Neural cell (in vitro differentiated cells): ENCODE measurements at regions not wholly inside any gene's neighbourhood (a gene's known extent, or its start where the extent isn't known, plus 50 kb on each side); places are given as distances from the start of the nearest gene placed in this dataset.
"Not testable (repeated sequence)": the region's sequence is repeated elsewhere in the genome, so short reads cannot be mapped to it uniquely, and the experiment has no call there.

Experiments used
- H2AFZ ChIP-seq: fragments of 200-600, 300-800 bp; sonication (generic), shearing (Covaris generic); 2 replicates; pipeline ENCODE4 v1.6.0; 2014; ENCODE audit warnings: low read depth, mild to moderate bottlenecking, antibody characterized with exemption, low read length, moderate library complexity
- H3F3A ChIP-seq: fragments of 200-600 bp; shearing (Covaris generic); 2 replicates; pipeline ENCODE4 v1.6.1; 2016; ENCODE audit warnings: mild to moderate bottlenecking, moderate library complexity, mixed read lengths, antibody characterized with exemption, low read length; ENCODE audit not compliant: insufficient read depth, poor library complexity, severe bottlenecking
- H3K27ac ChIP-seq: fragments of 200-600, 300-800 bp; sonication (generic), shearing (Covaris generic); 2 replicates; pipeline ENCODE4 v1.5.1; 2014; ENCODE audit warnings: mild to moderate bottlenecking, low read length, moderate library complexity
- H3K27me3 ChIP-seq: fragments of 300-800, 200-600 bp; sonication (generic), shearing (Covaris generic); 2 replicates; pipeline ENCODE4 v1.6.0; 2014; ENCODE audit warnings: mild to moderate bottlenecking, low read depth, low read length, moderate library complexity; ENCODE audit not compliant: insufficient read depth
- H3K36me3 ChIP-seq: fragments of 300-800, 200-600 bp; sonication (generic), shearing (Covaris generic); 2 replicates; pipeline ENCODE4 v1.5.1; 2014; ENCODE audit warnings: mild to moderate bottlenecking, antibody characterized with exemption, low read length, moderate library complexity; ENCODE audit not compliant: insufficient read depth
- H3K4me2 ChIP-seq: fragments of 300-800, 200-600 bp; sonication (generic), shearing (Covaris generic); 2 replicates; pipeline ENCODE4 v1.6.0; 2014; ENCODE audit warnings: mild to moderate bottlenecking, low read length
- H3K4me3 ChIP-seq: fragments of 300-800, 200-600 bp; sonication (generic), shearing (Covaris generic); 2 replicates; pipeline ENCODE4 v1.5.1; 2014; ENCODE audit warnings: mild to moderate bottlenecking, low read length, moderate library complexity
- H3K79me2 ChIP-seq: fragments of 200-600 bp; shearing (Covaris generic); replicated peaks from 2 replicates; pipeline ENCODE4 v1.6.0; 2014; ENCODE audit warnings: mild to moderate bottlenecking, low read length, moderate library complexity; ENCODE audit not compliant: insufficient read depth
- H3K9ac ChIP-seq: fragments of 300-800, 200-600 bp; sonication (generic), shearing (Covaris generic); 2 replicates; pipeline ENCODE4 v1.6.1; 2016; ENCODE audit warnings: mild to moderate bottlenecking, low read length, mixed read lengths
- H3K9me2 ChIP-seq: fragments of 200-600 bp; shearing (Covaris generic); 2 replicates; pipeline ENCODE4 v1.6.1; 2016; ENCODE audit warnings: mild to moderate bottlenecking, low read length, mixed read lengths; ENCODE audit not compliant: insufficient read depth
- H3K9me3 ChIP-seq: fragments of 200-600, 300-800 bp; sonication (generic), shearing (Covaris generic); 2 replicates; pipeline ENCODE4 v1.6.1; 2016; ENCODE audit warnings: mild to moderate bottlenecking, mixed run types, low read length, moderate library complexity, mixed read lengths
- H4K20me1 ChIP-seq: fragments of 200-600 bp; shearing (Covaris generic); 2 replicates; pipeline ENCODE4 v1.6.1; 2016; ENCODE audit warnings: mild to moderate bottlenecking, mixed run types; ENCODE audit not compliant: insufficient read depth
- CTCF ChIP-seq: fragments of 450-650 bp; IDR thresholded peaks from 2 replicates; pipeline ENCODE4 v1.5.1; 2014; ENCODE audit warnings: antibody characterized with exemption, mild to moderate bottlenecking, moderate library complexity; ENCODE audit not compliant: poor library complexity, severe bottlenecking
- EP300 ChIP-seq: fragments of 450-650 bp; conservative IDR thresholded peaks from 2 replicates; pipeline ENCODE4 v1.6.1; 2014; ENCODE audit warnings: antibody characterized with exemption, mild to moderate bottlenecking, moderate library complexity; ENCODE audit not compliant: poor library complexity, severe bottlenecking
- EZH2 ChIP-seq: fragments of 200-600, 300-800 bp; shearing (Covaris generic), sonication (generic); IDR thresholded peaks from 2 replicates; pipeline ENCODE4 v1.6.1; 2014; ENCODE audit warnings: antibody characterized with exemption, low read length, borderline replicate concordance, mild to moderate bottlenecking; ENCODE audit not compliant: insufficient read depth, poor library complexity, severe bottlenecking
- MXI1 ChIP-seq: fragments of 450-650 bp; conservative IDR thresholded peaks from 2 replicates; pipeline ENCODE4 v1.6.1; 2014; ENCODE audit warnings: antibody characterized with exemption, mild to moderate bottlenecking; ENCODE audit not compliant: poor library complexity, severe bottlenecking
- POLR2AphosphoS5 ChIP-seq: IDR thresholded peaks from 2 replicates; pipeline ENCODE4 v1.6.1; 2012
- RAD21 ChIP-seq: fragments of 450-650 bp; conservative IDR thresholded peaks from 2 replicates; pipeline ENCODE4 v1.6.1; 2014; ENCODE audit warnings: antibody characterized with exemption, mild to moderate bottlenecking, moderate library complexity
- REST ChIP-seq: IDR thresholded peaks from 2 replicates; pipeline ENCODE4 v1.6.1; 2012; ENCODE audit warnings: borderline replicate concordance
- SMC3 ChIP-seq: fragments of 450-650 bp; conservative IDR thresholded peaks from 2 replicates; pipeline ENCODE4 v1.6.1; 2014; ENCODE audit warnings: antibody characterized with exemption, mild to moderate bottlenecking, moderate library complexity; ENCODE audit not compliant: poor library complexity
- TAF1 ChIP-seq: IDR thresholded peaks from 2 replicates; pipeline ENCODE4 v1.6.1; 2012; ENCODE audit warnings: low read depth

GRCh38 chr3:151675858-151676615, 57.7 kb upstream of the AADACL2 start:
- no peaks in the 10 kb centered on the region for H3F3A ChIP-seq
- no peak overlapping the region for H3K4me2 ChIP-seq
- no peaks in the 10 kb centered on the region for H3K27me3 ChIP-seq
- no peak overlapping the region for H3K4me3 ChIP-seq
- no peak overlapping the region for H2AFZ ChIP-seq
- no peaks in the 10 kb centered on the region for H3K36me3 ChIP-seq
- H3K79me2 ChIP-seq: no peaks in the 10 kb centered on the region
- no peak overlapping the region for H3K9ac ChIP-seq
- H3K9me3 ChIP-seq: no peaks in the 10 kb centered on the region
- H3K9me2 ChIP-seq: no peaks in the 10 kb centered on the region
- no peak overlapping the region for H3K27ac ChIP-seq
- H4K20me1 ChIP-seq: no peaks in the 10 kb centered on the region
- no peak for TF ChIP-seq SMC3
- no peak for TF ChIP-seq EZH2
- TF ChIP-seq POLR2AphosphoS5: no peak
- TF ChIP-seq EP300: no peak
- no peak for TF ChIP-seq TAF1
- TF ChIP-seq CTCF: no peak
- no peak for TF ChIP-seq REST
- no peak for TF ChIP-seq MXI1

GRCh38 chr3:151673974-151674373, 59.8 kb upstream of the AADACL2 start:
- no peaks in the 10 kb centered on the region for H3K9me2 ChIP-seq
- H3K36me3 ChIP-seq: no peaks in the 10 kb centered on the region
- no peak overlapping the region for H3K4me2 ChIP-seq
- H2AFZ ChIP-seq: no peak overlapping the region
- no peaks in the 10 kb centered on the region for H3K79me2 ChIP-seq
- no peaks in the 10 kb centered on the region for H3F3A ChIP-seq
- no peaks in the 10 kb centered on the region for H3K9me3 ChIP-seq
- H3K27ac ChIP-seq: no peak overlapping the region
- no peaks in the 10 kb centered on the region for H4K20me1 ChIP-seq
- no peaks in the 10 kb centered on the region for H3K27me3 ChIP-seq
- no peak overlapping the region for H3K9ac ChIP-seq
- no peak overlapping the region for H3K4me3 ChIP-seq
- TF ChIP-seq MXI1: no peak
- TF ChIP-seq REST: no peak
- TF ChIP-seq TAF1: no peak
- TF ChIP-seq CTCF: no peak
- no peak for TF ChIP-seq EP300
- TF ChIP-seq POLR2AphosphoS5: no peak
- TF ChIP-seq RAD21: no peak
- TF ChIP-seq SMC3: no peak
- no peak for TF ChIP-seq EZH2

GRCh38 chr3:151667762-151668161, 66.0 kb upstream of the AADACL2 start:
- not testable (repeated sequence) for H3K4me3 ChIP-seq, H2AFZ ChIP-seq, H4K20me1 ChIP-seq, H3K36me3 ChIP-seq, H3K9me2 ChIP-seq, H3K4me2 ChIP-seq, H3K27ac ChIP-seq, H3F3A ChIP-seq, H3K9me3 ChIP-seq, H3K9ac ChIP-seq, H3K27me3 ChIP-seq, H3K79me2 ChIP-seq
